ENCODE measurements at regions not wholly inside any gene's neighbourhood (a gene's known extent, or its start where the extent isn't known, plus 50 kb on each side); places are given as distances from the start of the nearest gene placed in this dataset.

- CTCF ChIA-PET, result no interaction called here
- DNase-seq (ENCODE audit: low spot score) (no peak), ATAC-seq (no peak)
- Mint-ChIP-seq H3K27me3 (ENCODE audit: low read depth) (no peaks in the 10 kb centered on the region), H3K27ac (no peak overlapping the region), H3K9me3 (peaks cover 13% of the 10 kb centered on the region), H3K4me1 (no peaks in the 10 kb centered on the region), H3K4me3 (no peak overlapping the region), H3K36me3 (no peaks in the 10 kb centered on the region)
- TF ChIP-seq HMGA2 (CRISPR knock-in tag; IDR thresholded peaks at IDR 0.05), result no peak
- TF ChIP-seq ZNF671 (CRISPR knock-in tag; IDR thresholded peaks at IDR 0.05), result no peak
- TF ChIP-seq ZNF512 (CRISPR knock-in tag; IDR thresholded peaks at IDR 0.05; ENCODE audit: borderline replicate concordance), result no peak
- no peak for TF ChIP-seq NR1H2 (CRISPR knock-in tag; IDR thresholded peaks at IDR 0.05)
- TF ChIP-seq ZNF232 (CRISPR knock-in tag; IDR thresholded peaks at IDR 0.05), result no peak
- TF ChIP-seq PRDM15 (CRISPR knock-in tag; IDR thresholded peaks at IDR 0.05), result no peak
- no peak for TF ChIP-seq NR3C1 (CRISPR knock-in tag; conservative IDR thresholded peaks at IDR 0.05; ENCODE audit: low read depth)
- no peak for TF ChIP-seq ZBTB21 (CRISPR knock-in tag; IDR thresholded peaks at IDR 0.05; ENCODE audit: borderline replicate concordance)
- TF ChIP-seq FOXJ3 (CRISPR knock-in tag; IDR thresholded peaks at IDR 0.05; ENCODE audit: borderline replicate concordance), result no peak
- TF ChIP-seq CREB1 (CRISPR knock-in tag; IDR thresholded peaks at IDR 0.05), result no peak
- no peak for TF ChIP-seq ZNF423 (CRISPR knock-in tag; IDR thresholded peaks at IDR 0.05)
- TF ChIP-seq MYBL2 (CRISPR knock-in tag; IDR thresholded peaks at IDR 0.05), result no peak
- no peak for TF ChIP-seq TEAD1 (CRISPR knock-in tag; IDR thresholded peaks at IDR 0.05)
- no peak for TF ChIP-seq E2F4 (CRISPR knock-in tag; IDR thresholded peaks at IDR 0.05; ENCODE audit: borderline replicate concordance, low read depth)
- TF ChIP-seq ZNF416 (CRISPR knock-in tag; IDR thresholded peaks at IDR 0.05), result no peak
- TF ChIP-seq FOXP4 (CRISPR knock-in tag; IDR thresholded peaks at IDR 0.05), result no peak
- no peak for TF ChIP-seq ZBTB43 (CRISPR knock-in tag; IDR thresholded peaks at IDR 0.05)
- no peak for TF ChIP-seq ZNF121 (CRISPR knock-in tag; IDR thresholded peaks at IDR 0.05)
- TF ChIP-seq FOXK1 (CRISPR knock-in tag; IDR thresholded peaks at IDR 0.05), result no peak
- no peak for TF ChIP-seq RELA (CRISPR knock-in tag; IDR thresholded peaks at IDR 0.05; ENCODE audit: borderline replicate concordance)
- POLR2A ChIA-PET, result no interaction called here
Observed at GRCh38 chr20:6519556-6519955, 247.9 kb upstream of the BMP2 start.
